Ovary (tissue), 7 donors: ENCODE measurements at regions not wholly inside any gene's neighbourhood (a gene's known extent, or its start where the extent isn't known, plus 50 kb on each side); places are given as distances from the start of the nearest gene placed in this dataset.
"Not testable (repeated sequence)": the region's sequence is repeated elsewhere in the genome, so short reads cannot be mapped to it uniquely, and the experiment has no call there.

Experiments used
- DNase-seq, 5 donors: peaks; one replicate each; pipeline ENCODE4 v3.0.0-alpha.2; 2019 to 2020
- H3K27ac ChIP-seq, 2 donors: fragments of 200-600 bp; one replicate each; pipeline versions ENCODE4 v1.5.1 to v1.8.0; 2019 to 2022
- H3K27me3 ChIP-seq: fragments of 200-600 bp; one replicate; pipeline ENCODE4 v1.8.0; 2022
- H3K36me3 ChIP-seq: fragments of 200-600 bp; sonication (generic); one replicate; pipeline ENCODE4 v1.5.1; 2019
- H3K4me1 ChIP-seq: one replicate; pipeline ENCODE4 v1.8.1; 2013; ENCODE audit warnings: mild to moderate bottlenecking, moderate library complexity; ENCODE audit not compliant: insufficient read depth
- H3K4me3 ChIP-seq: fragments of 200-600 bp; sonication (generic); one replicate; pipeline ENCODE4 v1.5.1; 2017
- H3K9me3 ChIP-seq, 2 donors: fragments of 200-600 bp in 1 of 2; sonication (generic) in 1 of 2; one replicate each; pipeline versions ENCODE4 v1.5.1 to v1.8.1; 2013 to 2019; ENCODE audit warnings: mild to moderate bottlenecking in 1 of 2, moderate library complexity in 1 of 2
- EP300 ChIP-seq: sonication (generic); formaldehyde crosslinking; IDR thresholded peaks from one replicate; pipeline ENCODE4 v1.6.1; 2017; ENCODE audit warnings: antibody characterized with exemption
- POLR2A ChIP-seq: fragments of 450-650 bp; IDR thresholded peaks from one replicate; pipeline ENCODE4 v1.6.1; 2017; ENCODE audit warnings: antibody characterized with exemption, mild to moderate bottlenecking, moderate library complexity
- WGBS, 3 donors: extraction: QIAGEN DNeasy Blood & Tissue Kit in 1 of 3; methylation state at CpG; one replicate each; pipeline versions ENCODE4 v1.1.5 to v1.1.7; 2013 to 2017; 5-methylcytosine and 5-hydroxymethylcytosine counted together
- intact Hi-C, 4 donors: fragments of 100-400 bp; cut with DNase I; formaldehyde crosslinking; loops; one replicate each; pipeline versions ENCODE4 v1.11.0 to v1.15.1; 2022 to 2023
- TF ChIP-seq, protein P1 (sequence below), 3 donors: fragments of 450-650 bp in 2 of 3; fragments of 200-600 bp in 1 of 3; IDR thresholded peaks; one replicate each; pipeline versions ENCODE4 v1.5.1 to v1.8.0; 2016 to 2022; ENCODE audit warnings: antibody characterized with exemption in 3 of 3, mild to moderate bottlenecking in 1 of 3
- donor health status: DM: no; HTN: no; CAD: no; lungs with moderate emphysema.
- donor health status: DM: no; HTN: no; CAD: no.
- donor health status: Bipolar disorder and iron deficiency.
- donor health status: DM: no; HTN: no; CAD: no.
- donor health status: DM: yes; HTN: yes; CAD: no.

DNA sequence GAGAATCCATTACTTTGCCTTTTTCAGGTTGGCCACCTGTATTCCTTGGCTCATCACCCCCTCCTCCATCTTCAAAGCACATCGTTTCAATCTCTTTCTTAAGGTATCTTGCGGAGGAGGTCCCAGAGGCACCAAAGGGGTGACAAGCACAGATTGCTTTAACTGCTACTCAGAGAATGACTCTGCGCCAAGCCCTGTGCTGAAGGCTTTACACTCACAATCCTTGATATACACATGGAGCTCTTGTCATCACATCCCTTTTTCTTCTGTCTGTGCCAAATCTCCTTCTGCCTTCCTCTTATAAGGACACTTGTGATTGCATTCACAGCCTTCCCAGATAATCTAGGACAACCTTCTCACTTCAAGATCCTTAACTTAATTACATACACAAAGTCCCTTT lies 134.7 kb upstream of the MAMLD1 start:
- Histone ChIP-seq H3K9me3 (no peaks in the 10 kb centered on the region), H3K4me1 (no peaks in the 10 kb centered on the region), H3K4me3 (no peak overlapping the region), H3K36me3 (no peaks in the 10 kb centered on the region), H3K27ac (no peak overlapping the region), H3K27me3 (no peaks in the 10 kb centered on the region)
- WGBS, 3 donors: 74 to 82% (median 77%) methylated on average over 3 of the region's 3 CpGs
- intact Hi-C loops: no loop called here
- no peak for DNase-seq
- no peak for TF ChIP-seq POLR2A
- TF ChIP-seq, protein P1, sequence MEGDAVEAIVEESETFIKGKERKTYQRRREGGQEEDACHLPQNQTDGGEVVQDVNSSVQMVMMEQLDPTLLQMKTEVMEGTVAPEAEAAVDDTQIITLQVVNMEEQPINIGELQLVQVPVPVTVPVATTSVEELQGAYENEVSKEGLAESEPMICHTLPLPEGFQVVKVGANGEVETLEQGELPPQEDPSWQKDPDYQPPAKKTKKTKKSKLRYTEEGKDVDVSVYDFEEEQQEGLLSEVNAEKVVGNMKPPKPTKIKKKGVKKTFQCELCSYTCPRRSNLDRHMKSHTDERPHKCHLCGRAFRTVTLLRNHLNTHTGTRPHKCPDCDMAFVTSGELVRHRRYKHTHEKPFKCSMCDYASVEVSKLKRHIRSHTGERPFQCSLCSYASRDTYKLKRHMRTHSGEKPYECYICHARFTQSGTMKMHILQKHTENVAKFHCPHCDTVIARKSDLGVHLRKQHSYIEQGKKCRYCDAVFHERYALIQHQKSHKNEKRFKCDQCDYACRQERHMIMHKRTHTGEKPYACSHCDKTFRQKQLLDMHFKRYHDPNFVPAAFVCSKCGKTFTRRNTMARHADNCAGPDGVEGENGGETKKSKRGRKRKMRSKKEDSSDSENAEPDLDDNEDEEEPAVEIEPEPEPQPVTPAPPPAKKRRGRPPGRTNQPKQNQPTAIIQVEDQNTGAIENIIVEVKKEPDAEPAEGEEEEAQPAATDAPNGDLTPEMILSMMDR (IDR thresholded peaks at IDR 0.05): no peak
- no peak for TF ChIP-seq EP300

- TF ChIP-seq POLR2A (no peak), EP300 (no peak)
- TF ChIP-seq, protein P1 (IDR thresholded peaks at IDR 0.05): no peak
- no peaks in the 10 kb centered on the region for H3K36me3 ChIP-seq
- H3K27ac ChIP-seq: no peak overlapping the region
- no peak for DNase-seq
- 75 to 93% (median 91%) methylated on average over 1 of the region's 1 CpG for WGBS, 3 donors
- intact Hi-C loops: no loop called here
- no peak overlapping the region for H3K4me3 ChIP-seq
- no peaks in the 10 kb centered on the region for H3K27me3 ChIP-seq
- no peaks in the 10 kb centered on the region for H3K9me3 ChIP-seq
- no peaks in the 10 kb centered on the region for H3K4me1 ChIP-seq
Measured at GRCh38 chrX:150229030-150229429, 134.1 kb upstream of the MAMLD1 start.

DNA sequence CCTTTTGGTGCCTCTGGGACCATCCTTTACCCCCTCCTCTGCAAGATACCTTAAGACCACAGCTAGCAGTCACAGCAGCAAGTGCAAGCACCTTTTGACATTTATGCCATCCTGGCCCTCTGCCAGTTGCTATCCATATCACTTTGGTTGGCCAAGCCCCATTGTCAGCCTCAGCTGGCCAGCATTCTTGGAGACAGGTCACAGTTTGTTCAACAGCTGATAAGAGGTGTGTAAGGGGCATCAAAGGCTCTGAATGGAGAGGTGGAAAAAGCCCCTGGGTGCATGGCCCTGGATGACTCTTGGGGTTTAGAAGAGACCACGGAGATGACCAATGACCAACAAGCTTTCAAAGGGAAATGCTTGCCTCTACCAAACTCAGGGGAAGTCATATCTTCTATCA lies 133.6 kb upstream of the MAMLD1 start:
- no peak for TF ChIP-seq POLR2A
- TF ChIP-seq, protein P1 (IDR thresholded peaks at IDR 0.05): no peak
- no peak for TF ChIP-seq EP300
- H3K27ac ChIP-seq: no peak overlapping the region
- no peaks in the 10 kb centered on the region for H3K4me1 ChIP-seq
- DNase-seq: no peak
- H3K36me3 ChIP-seq: no peaks in the 10 kb centered on the region
- H3K9me3 ChIP-seq: no peaks in the 10 kb centered on the region
- H3K27me3 ChIP-seq: no peaks in the 10 kb centered on the region
- H3K4me3 ChIP-seq: no peak overlapping the region
- 47 to 60% (median 50%) methylated on average over 1 of the region's 1 CpG for WGBS, 3 donors
- intact Hi-C loops: no loop called here

DNA sequence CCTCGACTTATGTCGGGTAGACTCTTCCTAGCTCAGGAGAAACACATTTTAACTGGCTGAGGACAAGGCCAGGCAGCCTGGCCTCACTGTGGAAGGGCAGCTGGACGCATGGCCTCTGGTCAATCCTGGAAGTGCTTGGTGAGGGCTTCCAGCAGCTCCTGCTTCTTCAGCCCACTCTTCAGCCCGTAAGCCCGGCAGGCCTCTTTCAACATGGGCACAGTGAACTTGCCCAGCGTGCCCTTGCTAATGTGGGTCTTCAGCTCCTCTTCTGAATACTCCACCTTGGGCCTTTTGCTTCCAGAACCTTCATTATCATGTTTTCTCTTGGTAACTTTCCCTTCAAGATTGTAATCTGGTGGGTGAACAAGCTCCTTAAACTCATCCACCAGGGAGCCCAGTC lies 132.2 kb upstream of the MAMLD1 start:
- H3K27ac ChIP-seq, H3K4me3 ChIP-seq, H3K27me3 ChIP-seq, H3K9me3 ChIP-seq, intact Hi-C loops, DNase-seq, H3K36me3 ChIP-seq, H3K4me1 ChIP-seq: not testable (repeated sequence)
- 62 to 72% (median 66%) methylated on average over 6 of the region's 6 CpGs for WGBS, 3 donors

GRCh38 chrX:150231368-150231767 lies 131.7 kb upstream of the MAMLD1 start:
- H3K9me3 ChIP-seq, intact Hi-C loops, H3K4me1 ChIP-seq, H3K36me3 ChIP-seq, H3K27ac ChIP-seq, DNase-seq, H3K4me3 ChIP-seq, H3K27me3 ChIP-seq: not testable (repeated sequence)
- WGBS, 3 donors: 74 to 86% (median 76%) methylated on average over 6 of the region's 6 CpGs

GRCh38 chrX:150232222-150232621 lies 130.9 kb upstream of the MAMLD1 start:
- H3K9me3 ChIP-seq, DNase-seq, H3K27ac ChIP-seq, H3K4me3 ChIP-seq, H3K27me3 ChIP-seq, H3K36me3 ChIP-seq, intact Hi-C loops, H3K4me1 ChIP-seq: not testable (repeated sequence)
- WGBS, 3 donors: 78 to 84% (median 80%) methylated on average over 5 of the region's 5 CpGs
